GM18519 (cell line): ENCODE measurements at regions not wholly inside any gene's neighbourhood (a gene's known extent, or its start where the extent isn't known, plus 50 kb on each side); places are given as distances from the start of the nearest gene placed in this dataset.

Experiments
- ATAC-seq: cut with Tn5 transposase; IDR thresholded peaks from one replicate; pipeline ENCODE4 v1.9.1; 2021; ENCODE audit warnings: mild to moderate bottlenecking, moderate library complexity; ENCODE audit not compliant: unreplicated experiment, low FRiP score

GRCh38 chr4:158013858-158014257, 159.0 kb downstream of the GASK1B start:
- no peak for ATAC-seq

- ATAC-seq = no peak
These were observed 162.5 kb downstream of the GASK1B start for GRCh38 chr4:158010361-158010760.

GRCh38 chr4:158008551-158009218, 164.1 kb downstream of the GASK1B start:
- ATAC-seq = no peak

GRCh38 chr4:158007566-158007965, 165.3 kb downstream of the GASK1B start:
- ATAC-seq = no peak

- no peak for ATAC-seq
These were observed 165.8 kb downstream of the GASK1B start for GRCh38 chr4:158006990-158007389.

GRCh38 chr4:158005021-158005420, 167.8 kb downstream of the GASK1B start:
- no peak for ATAC-seq

GRCh38 chr4:158004101-158004500, 168.7 kb downstream of the GASK1B start:
- no peak for ATAC-seq

GRCh38 chr4:158003212-158003611, 169.6 kb downstream of the GASK1B start:
- no peak for ATAC-seq

GRCh38 chr4:158002173-158002572, 170.7 kb downstream of the GASK1B start:
- no peak for ATAC-seq

- ATAC-seq = no peak
These were observed 171.1 kb downstream of the GASK1B start for GRCh38 chr4:158001756-158002155.

GRCh38 chr4:157999723-158000122, 173.1 kb downstream of the GASK1B start:
- ATAC-seq = no peak

GRCh38 chr4:157997296-157997695, 175.5 kb downstream of the GASK1B start:
- ATAC-seq = no peak

- no peak for ATAC-seq
These were observed 176.5 kb downstream of the GASK1B start for GRCh38 chr4:157996061-157997028.

- no peak for ATAC-seq
These were observed 178.0 kb downstream of the GASK1B start for GRCh38 chr4:157994863-157995262.

GRCh38 chr4:157992948-157993839, 179.6 kb downstream of the GASK1B start:
- no peak for ATAC-seq

- ATAC-seq = peak; percentile 65
These were observed 180.7 kb downstream of the GASK1B start for GRCh38 chr4:157992038-157992705.

- no peak for ATAC-seq
These were observed 184.2 kb downstream of the GASK1B start for GRCh38 chr4:157988641-157989040.

GRCh38 chr4:157984285-157984911, 188.4 kb downstream of the GASK1B start:
- ATAC-seq = no peak

GRCh38 chr4:157983300-157983699, 189.5 kb downstream of the GASK1B start:
- no peak for ATAC-seq

- ATAC-seq = no peak
These were observed 192.7 kb downstream of the GASK1B start for GRCh38 chr4:157980158-157980557.
